Stimulated activated CD8-positive, alpha-beta memory T cell treated with anti-CD3 and anti-CD28 coated beads, Interleukin-7, amount 100 ng/mL, for 1 hour (primary cell): ENCODE measurements at regions not wholly inside any gene's neighbourhood (a gene's known extent, or its start where the extent isn't known, plus 50 kb on each side); places are given as distances from the start of the nearest gene placed in this dataset.
A peak's percentile ranks its signal among the peaks of the same experiment; 100 is the strongest.

ENCODE experiments used
- DNase-seq, 2 donors: peaks; one replicate each; pipeline ENCODE4 v3.0.0-alpha.2; 2020; ENCODE audit warnings: low read depth in 2 of 2

DNA sequence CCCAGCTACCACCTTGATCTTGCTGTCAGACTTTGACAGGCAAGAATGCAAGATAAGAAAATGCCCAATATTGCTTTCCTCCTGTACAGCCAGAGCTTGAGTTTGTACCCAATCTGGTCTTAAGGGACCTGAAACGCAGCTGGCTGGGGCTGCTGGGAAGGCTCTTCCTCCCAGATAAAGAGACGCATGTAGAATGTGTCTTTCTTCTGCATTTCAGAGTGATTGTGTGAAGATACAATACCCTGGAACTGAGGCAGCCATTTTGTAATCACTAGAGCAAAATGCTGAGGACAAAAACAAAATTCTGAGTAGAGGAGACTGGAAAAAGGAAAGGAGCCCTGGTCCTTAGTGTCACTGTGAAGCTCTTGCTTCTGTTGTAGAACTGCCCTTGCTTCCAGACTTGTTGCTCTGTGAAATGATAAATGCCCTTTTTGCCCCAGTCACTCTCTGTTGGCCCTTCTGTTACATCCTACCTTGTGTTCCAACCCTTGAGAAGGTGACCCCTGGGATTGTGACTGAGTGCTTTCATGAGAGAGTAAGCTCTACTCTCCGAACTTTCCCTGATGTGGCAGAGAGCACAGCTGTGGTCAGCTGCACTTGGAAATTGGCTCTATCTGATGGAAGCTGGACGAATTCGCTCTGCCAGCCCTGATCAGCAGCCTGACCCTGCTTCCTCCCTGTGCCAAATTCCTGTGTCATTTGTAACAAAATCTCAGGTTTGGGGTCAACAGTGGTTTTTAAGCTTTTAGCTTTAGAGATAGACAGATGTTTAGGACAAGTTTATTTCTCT, 137.4 kb upstream of the RBMS1 start:
- no peak for DNase-seq

DNA sequence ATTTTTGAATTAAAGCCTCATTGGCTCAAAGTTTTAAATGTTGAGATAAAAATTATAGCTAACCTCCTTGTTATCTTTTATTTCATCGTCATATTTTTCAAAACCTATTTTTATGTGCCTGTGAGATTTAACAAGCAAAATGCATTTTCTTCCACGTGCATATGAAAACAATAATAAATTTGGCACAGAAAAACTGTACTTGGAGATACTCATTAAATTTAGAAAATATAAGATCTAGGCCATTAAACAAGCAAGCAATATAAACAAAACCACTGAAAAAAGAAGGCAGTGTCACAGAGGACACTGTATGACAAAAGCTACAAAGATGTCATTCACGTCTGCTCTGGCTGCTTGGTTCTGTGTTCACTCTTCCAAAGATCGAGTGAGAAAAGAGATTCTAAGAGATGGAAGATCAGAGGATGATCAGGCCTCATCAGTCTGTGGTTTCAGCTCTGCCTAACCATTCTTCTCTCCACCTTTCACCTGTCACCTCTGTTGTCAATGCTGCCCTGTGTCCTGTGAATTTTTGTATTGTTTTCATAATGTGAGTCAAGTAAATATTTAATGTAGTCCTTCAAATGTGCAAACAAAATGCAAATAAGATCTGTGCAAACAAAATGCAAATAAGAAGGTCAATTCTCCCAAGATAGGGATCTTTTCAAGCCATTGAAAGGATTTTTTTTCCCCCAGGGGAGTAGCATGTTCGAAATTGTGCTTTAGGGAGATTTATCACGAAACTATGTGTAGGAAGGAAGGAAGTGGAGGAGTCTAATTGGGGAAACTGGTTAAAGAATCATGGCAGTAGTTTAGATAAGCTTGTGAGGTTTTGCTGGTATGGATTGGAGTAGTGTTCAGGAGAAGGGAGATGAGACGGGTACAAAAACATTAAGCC, 138.7 kb upstream of the RBMS1 start:
- DNase-seq = no peak

DNA sequence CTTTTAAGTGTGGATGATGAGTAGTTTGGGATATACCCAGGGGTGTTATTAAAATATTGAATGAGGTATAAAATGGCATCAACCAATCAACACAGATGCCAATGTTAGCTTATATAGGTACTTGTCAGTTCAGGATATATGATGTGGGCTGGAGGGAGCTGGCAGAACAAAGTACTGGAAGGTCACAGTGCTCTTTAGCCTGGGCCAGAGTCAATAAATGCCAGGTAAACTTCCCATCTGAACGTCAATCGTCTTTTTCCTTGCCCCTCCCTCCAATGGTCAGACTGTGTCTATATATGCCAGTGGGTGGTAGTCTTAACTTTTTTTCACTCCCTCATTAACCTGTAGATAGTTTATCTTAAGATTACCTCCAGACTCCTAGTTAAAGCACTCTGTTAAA, 140.8 kb upstream of the RBMS1 start:
- DNase-seq = no peak

DNA sequence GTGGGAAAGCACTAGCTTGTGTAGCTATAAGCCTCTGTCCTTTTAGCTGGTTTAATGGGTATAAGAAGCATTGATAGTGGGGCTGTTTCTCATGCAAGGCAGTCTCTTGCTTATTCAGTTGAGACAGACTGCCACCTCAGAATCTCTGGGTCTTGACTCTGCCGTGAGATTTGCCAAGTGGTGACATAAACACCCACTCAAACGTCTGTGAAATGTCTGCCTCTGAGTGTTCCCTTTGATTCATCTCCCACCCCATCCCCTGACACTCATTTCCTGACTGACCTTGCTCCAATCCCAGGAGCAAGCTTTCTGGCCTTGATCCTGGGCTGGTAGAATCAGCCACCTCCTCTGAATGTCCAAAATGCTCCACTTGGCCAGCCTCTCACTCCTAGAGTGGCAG, 141.9 kb upstream of the RBMS1 start:
- no peak for DNase-seq

DNA sequence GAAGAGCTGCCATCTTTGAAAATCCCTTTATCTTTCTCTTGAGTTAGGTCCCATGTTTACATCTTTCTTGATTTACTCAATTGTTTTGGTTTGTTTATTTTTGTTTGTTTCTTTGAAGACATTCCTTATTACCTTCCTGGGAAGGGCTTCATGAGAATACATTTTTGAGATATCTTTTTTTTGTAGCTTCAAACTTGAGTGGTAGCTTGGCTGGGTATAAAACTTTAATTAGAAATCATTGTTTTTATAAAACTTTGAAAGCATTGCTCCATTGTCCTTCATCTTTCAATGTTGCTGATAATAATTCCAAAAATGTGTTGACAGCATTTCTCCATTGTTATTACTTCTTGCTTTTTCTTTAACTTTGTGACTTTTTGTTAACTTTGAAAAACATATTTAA, 145.9 kb upstream of the RBMS1 start:
- no peak for DNase-seq

DNA sequence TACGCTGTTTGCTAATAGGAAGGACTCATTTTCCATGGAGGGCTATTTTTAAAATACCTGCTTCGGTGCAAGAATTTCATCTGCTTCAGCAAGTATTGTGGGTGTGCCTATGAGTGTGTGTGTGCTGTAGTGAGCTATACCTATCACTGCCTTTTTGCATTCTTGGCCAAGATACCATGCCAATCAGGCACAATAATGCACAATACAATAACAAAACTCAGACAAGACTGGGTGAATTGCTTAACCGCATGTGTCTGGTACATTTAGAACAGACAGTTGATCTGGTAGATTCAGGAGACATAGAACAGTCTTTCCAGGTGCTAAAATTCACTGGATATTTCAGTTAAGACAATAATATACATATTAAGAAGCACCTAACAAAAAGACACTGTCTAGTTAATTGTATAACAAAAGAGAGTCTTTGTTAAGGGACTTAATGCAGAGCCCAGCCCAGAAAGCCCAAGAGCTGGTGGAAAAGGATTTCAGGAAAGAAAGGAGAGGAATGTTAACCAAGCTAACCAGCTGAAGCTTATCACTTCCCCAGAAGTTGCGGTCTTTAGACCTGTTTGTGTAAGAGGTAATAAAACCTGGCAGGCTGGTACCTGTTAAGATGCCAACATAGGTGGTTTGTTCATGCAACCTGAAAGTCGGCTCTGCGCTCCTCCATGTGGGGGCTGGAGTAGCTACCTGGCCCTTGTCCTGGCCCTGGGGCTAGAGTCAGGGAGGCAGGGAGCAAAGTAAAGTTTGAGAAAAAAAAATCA, 153.3 kb upstream of the RBMS1 start:
- DNase-seq = no peak

DNA sequence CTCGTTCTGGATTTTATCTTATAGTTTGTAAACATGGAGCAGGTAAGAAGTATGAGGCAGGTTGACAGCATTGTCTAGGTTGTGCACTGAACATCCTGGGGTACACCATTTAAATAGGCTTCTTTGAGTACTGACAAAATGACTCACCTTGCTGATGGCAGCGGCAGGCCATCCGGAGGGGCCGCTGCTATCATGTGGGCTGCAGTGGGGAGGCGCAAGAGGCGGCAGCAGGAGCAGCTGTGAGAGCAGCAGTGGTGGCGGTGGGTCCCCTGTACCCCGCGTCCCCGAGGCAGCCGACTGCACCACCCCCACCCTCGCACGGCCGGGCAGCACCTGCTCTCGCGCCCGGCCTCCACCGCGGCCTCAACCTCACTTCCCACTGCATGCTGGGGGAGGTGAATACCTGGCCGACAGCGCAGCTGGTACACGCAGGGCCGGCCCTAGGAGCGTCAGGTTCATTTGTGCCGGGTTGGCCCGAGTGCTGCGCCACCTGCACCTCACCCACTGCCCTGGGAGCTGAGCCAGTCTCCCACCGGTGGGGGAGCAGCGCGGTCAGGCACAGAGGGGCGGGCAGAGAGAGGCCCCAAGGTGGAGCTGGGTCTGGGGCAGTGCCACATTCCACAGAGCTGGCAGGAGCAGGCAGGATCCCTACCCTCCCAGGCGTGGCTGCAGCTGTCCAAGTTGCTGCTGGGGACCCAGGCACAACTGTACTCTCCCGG, 154.5 kb upstream of the RBMS1 start:
- DNase-seq = no peak

DNA sequence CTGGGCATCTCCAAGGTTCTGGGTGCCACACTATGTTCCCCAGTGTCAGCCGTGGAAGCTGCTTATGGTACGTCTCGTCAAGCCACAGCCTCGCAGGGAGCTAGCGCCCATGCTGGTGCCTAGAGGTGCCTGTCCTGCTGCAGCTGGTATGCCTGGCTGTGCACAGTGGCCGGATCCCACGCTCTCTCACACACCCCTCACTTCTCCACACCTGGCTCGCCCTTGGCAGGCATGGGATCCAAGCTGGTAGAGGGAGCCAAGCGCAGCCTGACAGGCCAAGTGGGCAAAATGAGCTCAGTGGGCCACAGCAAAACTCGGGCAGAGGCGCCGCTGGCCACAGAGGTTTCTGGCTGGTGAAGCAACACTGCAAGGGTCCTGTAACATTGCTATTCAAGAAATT, 156.1 kb upstream of the RBMS1 start:
- DNase-seq = no peak

DNA sequence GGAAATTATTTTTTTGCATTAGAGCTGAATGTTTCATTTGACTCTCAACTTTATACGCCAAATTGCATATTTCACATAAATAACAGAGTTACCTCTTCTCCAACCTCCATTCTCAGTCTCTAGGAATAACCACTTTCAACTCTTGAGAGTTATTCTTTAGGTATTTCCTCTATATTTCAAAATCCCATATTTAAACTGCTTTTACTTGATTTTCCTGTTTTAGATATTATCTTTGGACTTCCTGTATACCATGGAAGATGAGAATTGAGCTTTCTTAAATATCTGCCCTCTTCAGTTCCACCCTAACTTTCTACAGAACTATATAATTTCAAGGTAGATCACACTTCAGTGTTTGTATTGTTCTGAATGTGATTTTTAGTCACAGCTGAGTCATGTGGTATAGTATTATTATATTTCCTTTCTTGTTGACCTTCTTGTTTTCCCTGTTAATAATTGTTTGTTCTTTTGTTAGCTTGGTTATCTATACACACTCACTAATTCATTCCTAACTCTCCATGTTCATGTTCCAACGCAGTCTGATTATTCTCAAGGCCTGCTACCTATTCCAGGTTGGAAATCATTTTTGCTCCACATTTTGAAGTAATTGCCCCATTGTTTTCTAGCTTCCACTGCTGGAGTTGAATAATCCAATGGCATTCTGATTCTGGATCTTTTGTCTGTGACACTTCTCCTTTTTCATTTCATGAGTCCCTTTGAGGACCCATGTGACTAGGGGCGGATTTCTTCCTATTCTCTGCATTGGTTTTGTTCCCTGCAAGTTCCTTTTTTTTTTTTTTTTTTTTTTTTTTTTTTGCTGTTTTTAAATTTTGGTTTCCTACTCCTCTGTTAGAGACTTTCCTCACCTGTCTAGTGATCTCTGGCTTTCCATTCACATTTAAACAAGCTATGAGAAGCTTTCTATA, 156.8 kb upstream of the RBMS1 start:
- no peak for DNase-seq

DNA sequence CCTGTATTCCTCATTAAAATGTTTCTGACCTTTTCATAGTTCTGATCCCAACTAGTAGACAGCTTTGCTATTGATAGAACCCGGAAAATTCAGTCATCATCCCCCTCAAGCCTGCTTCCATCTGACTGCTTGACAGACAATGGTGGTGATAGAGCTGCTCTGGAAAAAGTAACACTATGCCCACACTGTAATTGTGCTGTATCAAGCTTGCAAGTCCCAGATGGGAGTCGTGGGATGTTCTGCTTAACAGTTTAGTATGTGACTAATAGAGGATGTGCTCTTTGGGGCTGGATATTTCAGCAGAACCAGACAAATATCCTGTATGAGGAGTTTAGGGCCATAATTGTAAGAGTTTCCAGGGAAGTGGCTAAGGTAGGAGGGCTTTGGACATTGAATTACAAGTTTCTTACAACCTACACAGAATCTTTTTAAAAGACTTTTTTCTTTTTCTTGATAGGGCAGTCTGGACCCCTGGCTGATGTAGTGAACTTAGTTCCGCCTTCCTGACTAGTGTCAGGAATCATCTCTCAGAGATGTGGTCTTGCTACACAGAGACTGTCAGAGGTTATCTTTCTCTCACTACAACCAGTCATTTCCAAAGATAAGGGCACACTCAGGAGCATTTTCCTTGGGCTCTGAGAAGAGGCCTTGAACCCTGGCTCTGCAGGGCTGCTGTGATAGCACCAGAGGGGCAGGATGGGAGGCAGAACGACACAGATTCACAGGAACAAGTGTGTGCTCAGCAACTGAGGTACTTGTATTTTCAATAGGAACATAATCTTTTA, 158.0 kb upstream of the RBMS1 start:
- no peak for DNase-seq

DNA sequence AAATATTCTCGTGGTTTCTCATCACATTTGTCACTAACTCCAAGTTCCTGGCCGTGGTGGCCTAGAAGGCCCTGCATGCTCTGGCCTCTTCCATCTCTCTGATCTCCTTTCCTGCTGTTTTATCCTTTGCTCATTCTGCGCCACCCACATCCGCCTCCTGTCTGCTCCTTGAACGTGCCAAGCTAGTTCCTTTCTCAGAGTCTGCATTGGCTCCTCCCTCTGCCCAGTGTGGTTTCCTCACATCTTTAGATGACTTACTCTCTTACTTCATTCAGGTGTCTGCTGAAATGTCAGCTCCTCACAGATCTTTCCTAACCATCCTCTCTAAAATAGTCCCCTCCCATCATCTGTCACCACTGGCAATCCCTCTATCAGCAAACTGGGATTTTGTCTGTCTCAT, 158.6 kb upstream of the RBMS1 start:
- DNase-seq = peak; percentile 11 to 15

DNA sequence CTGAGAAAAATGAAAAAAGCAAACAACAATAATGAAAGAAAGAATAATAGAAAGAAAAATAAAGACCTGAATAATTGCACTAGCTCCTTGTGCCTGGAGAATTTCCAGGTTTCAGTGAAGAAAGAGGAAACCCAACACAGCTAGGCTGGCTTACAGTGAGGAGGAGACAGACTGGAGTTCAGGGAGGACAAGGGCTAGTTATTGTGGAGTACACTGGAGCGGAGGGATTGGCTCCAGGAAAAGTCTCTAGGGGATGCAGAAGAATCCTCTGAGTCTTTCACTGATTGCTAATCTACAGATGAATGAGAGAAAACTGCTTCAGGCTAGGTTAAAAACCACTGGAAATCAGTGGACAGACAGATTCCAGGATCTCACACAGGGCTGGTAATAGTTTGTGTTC, 163.6 kb upstream of the RBMS1 start:
- no peak for DNase-seq

DNA sequence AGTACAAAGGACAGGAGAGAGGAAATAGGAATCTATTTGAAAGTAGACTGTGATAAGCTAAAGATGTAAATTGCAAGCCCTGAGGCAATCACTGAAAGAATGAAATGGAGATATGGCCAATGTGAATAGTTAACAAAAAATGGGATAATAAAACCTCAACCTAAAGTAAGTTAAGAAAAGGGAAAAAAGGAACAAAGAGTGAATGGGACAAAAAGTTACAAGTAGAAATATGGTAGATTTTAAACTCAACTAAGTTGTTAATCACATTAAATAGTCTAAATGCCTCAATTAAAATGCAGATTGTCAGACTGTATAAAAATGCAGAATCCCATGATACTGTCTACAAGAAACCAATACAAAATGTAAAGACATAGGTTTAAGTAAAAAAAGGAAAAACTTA, 165.2 kb upstream of the RBMS1 start:
- no peak for DNase-seq

DNA sequence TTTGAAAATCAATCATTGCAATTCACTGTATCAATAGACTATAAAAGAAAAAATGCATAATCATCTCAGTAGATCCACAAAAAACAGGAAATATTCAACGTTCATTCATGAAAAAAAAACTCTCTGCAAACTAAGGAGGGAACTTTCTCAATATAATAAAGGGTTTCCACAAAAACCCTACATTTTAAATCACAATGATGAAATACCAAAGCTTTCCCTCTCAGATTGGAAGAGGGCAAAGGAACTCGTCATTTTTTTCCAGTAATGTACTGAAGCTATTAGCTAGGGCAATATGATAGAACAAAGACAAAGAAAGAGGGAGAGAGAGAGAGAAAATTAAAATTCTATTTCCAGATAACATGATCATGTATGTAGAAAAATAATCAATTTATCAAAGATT, 167.1 kb upstream of the RBMS1 start:
- DNase-seq = no peak

DNA sequence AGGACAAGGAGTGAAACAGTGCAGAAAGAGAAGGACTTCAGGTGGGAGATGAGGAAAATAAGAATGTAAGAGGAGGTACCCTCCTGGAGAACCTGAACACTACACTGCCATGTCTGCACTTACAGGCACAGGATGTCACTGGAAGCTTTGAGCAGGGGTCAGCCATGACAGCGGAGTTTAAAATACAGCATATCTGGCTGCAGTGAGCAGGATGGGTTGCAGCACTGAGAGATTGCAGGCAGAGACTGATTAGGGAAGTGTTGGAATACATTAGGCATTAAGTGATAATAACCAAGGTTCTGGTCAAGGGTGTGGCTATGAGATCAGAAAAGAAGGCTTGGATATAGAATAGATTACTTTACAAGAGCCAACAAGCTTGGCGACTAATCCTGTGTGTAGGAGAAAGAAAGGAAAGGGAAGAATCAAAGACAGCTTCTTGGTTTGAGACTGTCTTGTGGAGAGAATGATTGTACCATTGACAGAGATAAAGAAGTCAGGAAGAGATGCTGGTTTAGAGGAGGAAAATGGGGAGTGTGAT, 171.1 kb upstream of the RBMS1 start:
- DNase-seq = no peak

DNA sequence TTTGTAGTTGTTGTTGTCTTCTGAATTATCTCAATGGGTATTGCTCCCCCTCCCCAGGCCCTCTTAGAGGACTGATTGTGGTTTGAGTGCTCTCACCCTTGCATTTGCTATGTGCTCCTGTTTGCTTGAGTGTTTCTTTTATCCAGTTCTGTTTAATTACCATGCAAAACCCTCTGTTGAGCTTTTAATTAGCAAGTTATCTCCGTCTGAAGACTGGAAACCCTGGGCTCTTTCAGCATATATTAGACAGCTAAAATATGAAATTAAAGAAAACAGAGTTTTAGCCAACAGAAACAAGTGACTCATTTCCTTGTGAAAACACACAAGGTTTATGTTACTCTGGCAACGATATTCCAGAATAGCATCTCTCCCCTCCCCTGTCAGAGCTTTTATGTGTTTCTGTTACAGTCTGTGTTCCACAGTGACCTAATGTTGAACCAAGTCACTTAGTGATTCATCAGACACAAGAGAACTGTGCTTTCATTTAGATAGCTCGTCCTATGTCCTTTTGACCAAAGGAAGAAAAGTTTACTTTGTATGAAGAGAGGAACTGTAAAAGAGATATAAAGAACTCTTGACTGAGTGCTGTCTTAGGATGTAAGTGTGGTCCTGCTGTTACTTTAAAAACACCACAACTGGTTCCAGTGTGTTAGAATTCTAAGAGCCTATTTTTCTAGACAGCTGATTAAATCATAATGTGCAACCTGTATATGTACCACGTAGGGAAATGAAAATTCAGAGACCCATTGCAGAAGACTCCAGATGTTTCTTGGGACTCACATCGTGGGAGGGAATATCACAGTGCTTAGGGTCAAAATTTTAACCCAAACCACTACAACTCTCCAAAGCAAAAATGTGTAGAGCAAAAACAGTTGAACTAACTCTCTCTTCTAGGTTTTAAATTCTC, 172.8 kb upstream of the RBMS1 start:
- no peak for DNase-seq

DNA sequence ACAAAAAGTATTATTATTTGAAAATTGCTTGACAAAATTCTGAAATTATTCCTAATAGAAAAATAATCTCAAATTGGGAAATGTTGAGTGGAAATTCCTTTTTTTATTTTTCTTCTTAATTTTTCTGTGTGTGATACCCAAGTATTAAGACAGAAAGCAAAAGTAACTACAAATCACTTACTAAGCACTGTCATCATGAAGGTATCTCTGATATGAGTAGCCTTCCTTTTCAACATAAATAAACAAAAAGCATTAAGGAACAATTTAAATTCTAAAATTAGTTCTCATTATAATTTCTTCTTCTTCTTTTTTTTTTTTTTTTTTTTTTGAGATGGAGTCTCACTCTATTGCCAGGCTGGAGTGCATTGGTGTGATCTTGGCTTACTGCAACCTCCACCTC, 174.2 kb upstream of the RBMS1 start:
- DNase-seq = no peak

DNA sequence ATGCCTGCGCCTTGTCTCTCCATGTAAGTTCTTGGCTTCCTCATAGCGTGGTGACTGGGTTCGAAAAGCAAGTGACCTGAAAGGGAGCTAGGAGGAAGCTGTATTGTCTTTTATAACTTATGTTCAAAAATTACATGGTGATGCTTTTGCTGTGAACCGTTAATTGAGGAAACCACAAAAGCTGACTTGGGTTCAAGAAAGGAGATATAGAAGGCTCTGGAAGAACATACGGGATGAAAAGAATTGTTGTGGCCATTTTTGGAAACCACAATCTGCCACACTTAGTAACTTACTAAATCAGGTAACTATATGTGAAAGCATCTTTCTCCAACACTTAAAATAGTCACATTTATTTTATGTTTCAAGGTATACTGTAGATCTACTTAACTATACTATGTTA, 177.0 kb upstream of the RBMS1 start:
- no peak for DNase-seq

DNA sequence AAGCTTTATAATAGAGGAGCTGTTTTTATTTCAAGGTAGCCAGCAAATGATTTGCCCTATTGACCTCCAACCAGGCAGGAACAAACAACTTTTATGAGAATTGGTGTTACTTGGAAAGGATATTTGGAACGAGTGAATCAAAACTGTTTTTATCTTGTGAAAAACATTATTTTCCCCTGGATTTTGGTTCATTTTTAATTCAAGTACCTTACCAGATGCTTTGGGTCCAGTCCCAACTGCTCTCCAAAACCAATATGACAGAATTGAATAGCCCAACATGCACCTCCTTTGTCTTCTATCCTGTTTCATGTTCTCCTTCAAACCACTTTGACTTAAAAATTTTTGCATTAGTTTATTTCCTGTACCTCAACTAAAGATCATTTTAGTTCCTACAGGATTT, 178.6 kb upstream of the RBMS1 start:
- no peak for DNase-seq
